Mesenchymal stem cell (in vitro differentiated cells and primary cell): ENCODE measurements at regions not wholly inside any gene's neighbourhood (a gene's known extent, or its start where the extent isn't known, plus 50 kb on each side); places are given as distances from the start of the nearest gene placed in this dataset.

ENCODE experiments used
- DNase-seq: peaks from one replicate; pipeline ENCODE4 v3.0.0-alpha.2; 2013
- H2AFZ ChIP-seq: one replicate; pipeline ENCODE4 v1.6.1; 2013; ENCODE audit warnings: low read depth, mild to moderate bottlenecking, control low read depth, inconsistent platforms, low read length, moderate library complexity
- H2AK5ac ChIP-seq: 2 replicates; pipeline ENCODE4 v1.6.1; 2013; ENCODE audit warnings: low read length, moderate library complexity, mild to moderate bottlenecking, inconsistent platforms; ENCODE audit not compliant: severe bottlenecking
- H2BK120ac ChIP-seq: one replicate; pipeline ENCODE4 v1.6.1; 2013; ENCODE audit warnings: low read depth, mild to moderate bottlenecking, inconsistent platforms, low read length, moderate library complexity
- H2BK12ac ChIP-seq, 2 experiments: one replicate each; pipeline ENCODE4 v1.6.1; 2013; ENCODE audit warnings: inconsistent platforms in 2 of 2, low read length in 2 of 2, mild to moderate bottlenecking in 2 of 2, moderate library complexity in 2 of 2, control low read depth in 1 of 2
- H2BK15ac ChIP-seq: one replicate; pipeline ENCODE4 v1.6.1; 2013; ENCODE audit warnings: mild to moderate bottlenecking, low read depth, inconsistent platforms; ENCODE audit not compliant: poor library complexity, severe bottlenecking
- H2BK5ac ChIP-seq: 2 replicates; pipeline ENCODE4 v1.6.1; 2013; ENCODE audit warnings: low read depth, mild to moderate bottlenecking, low read length, control low read depth, inconsistent platforms; ENCODE audit not compliant: poor library complexity, severe bottlenecking
- H3K14ac ChIP-seq, 2 experiments: one replicate each; pipeline ENCODE4 v1.6.1; 2013; ENCODE audit warnings: inconsistent platforms in 2 of 2, low read length in 2 of 2, control low read depth in 1 of 2, mild to moderate bottlenecking in 1 of 2, moderate library complexity in 1 of 2
- H3K18ac ChIP-seq, 2 experiments: one replicate each; pipeline ENCODE4 v1.6.1; 2013; ENCODE audit warnings: inconsistent platforms in 2 of 2, low read length in 2 of 2, control low read depth in 1 of 2, low read depth in 1 of 2, mild to moderate bottlenecking in 1 of 2
- H3K23ac ChIP-seq, 2 experiments: one replicate each; pipeline ENCODE4 v1.6.1; 2013; ENCODE audit warnings: inconsistent platforms in 2 of 2, low read length in 2 of 2, mild to moderate bottlenecking in 2 of 2, moderate library complexity in 2 of 2, control low read depth in 1 of 2
- H3K27ac ChIP-seq: 2 replicates; pipeline ENCODE4 v1.5.1; 2013; ENCODE audit warnings: mild to moderate bottlenecking, moderate library complexity, low read length, control low read depth, inconsistent platforms; ENCODE audit not compliant: poor library complexity, severe bottlenecking
- H3K27me3 ChIP-seq, 2 experiments: 2 replicates each; pipeline versions ENCODE4 v1.6.1 to v1.7.0; 2013; ENCODE audit warnings: low read length in 2 of 2, mild to moderate bottlenecking in 2 of 2, moderate library complexity in 2 of 2, control low read depth in 1 of 2, inconsistent platforms in 1 of 2; ENCODE audit not compliant: control insufficient read depth in 1 of 2, insufficient read depth in 1 of 2
- H3K36me3 ChIP-seq, 2 experiments: 2 replicates each; pipeline versions ENCODE4 v1.6.1 to v1.7.0; 2013; ENCODE audit warnings: low read length in 2 of 2, control low read depth in 1 of 2, inconsistent platforms in 1 of 2, low read depth in 1 of 2, mild to moderate bottlenecking in 1 of 2; ENCODE audit not compliant: insufficient read depth in 2 of 2, control insufficient read depth in 1 of 2
- H3K4ac ChIP-seq, 2 experiments: one replicate each; pipeline ENCODE4 v1.6.1; 2013; ENCODE audit warnings: inconsistent platforms in 2 of 2, low read length in 2 of 2, mild to moderate bottlenecking in 2 of 2, moderate library complexity in 2 of 2, control low read depth in 1 of 2, low read depth in 1 of 2
- H3K4me1 ChIP-seq: 2 replicates; pipeline ENCODE4 v1.6.1; 2013; ENCODE audit warnings: low read depth, low read length, control low read depth; ENCODE audit not compliant: control insufficient read depth, insufficient read depth
- H3K4me2 ChIP-seq: 2 replicates; pipeline ENCODE4 v1.6.1; 2013; ENCODE audit warnings: low read length, mild to moderate bottlenecking, inconsistent platforms; ENCODE audit not compliant: poor library complexity, severe bottlenecking
- H3K4me3 ChIP-seq, 2 experiments: 2 replicates each; pipeline versions ENCODE4 v1.5.1 to v1.7.0; 2013; ENCODE audit warnings: low read length in 2 of 2, mild to moderate bottlenecking in 2 of 2, control low read depth in 1 of 2, low read depth in 1 of 2; ENCODE audit not compliant: insufficient read depth in 1 of 2
- H3K79me1 ChIP-seq: replicated peaks from 2 replicates; pipeline ENCODE4 v1.6.1; 2013; ENCODE audit warnings: mild to moderate bottlenecking, control low read depth, low read length, inconsistent platforms; ENCODE audit not compliant: poor library complexity, severe bottlenecking
- H3K9ac ChIP-seq: 2 replicates; pipeline ENCODE4 v1.7.0; 2013; ENCODE audit warnings: mild to moderate bottlenecking, low read length, moderate library complexity
- H3K9me3 ChIP-seq: 2 replicates; pipeline ENCODE4 v1.7.0; 2013; ENCODE audit warnings: mild to moderate bottlenecking, low read length; ENCODE audit not compliant: control insufficient read depth
- H4K8ac ChIP-seq: one replicate; pipeline ENCODE4 v1.6.1; 2013; ENCODE audit warnings: inconsistent platforms, mild to moderate bottlenecking, low read length, moderate library complexity
- H4K91ac ChIP-seq: one replicate; pipeline ENCODE4 v1.6.1; 2013; ENCODE audit warnings: mild to moderate bottlenecking, low read length, inconsistent platforms
- WGBS: methylation state at CpG from one replicate; pipeline ENCODE4 v1.1.7; 2013; ENCODE audit warnings: mixed read lengths; 5-methylcytosine and 5-hydroxymethylcytosine counted together

DNA sequence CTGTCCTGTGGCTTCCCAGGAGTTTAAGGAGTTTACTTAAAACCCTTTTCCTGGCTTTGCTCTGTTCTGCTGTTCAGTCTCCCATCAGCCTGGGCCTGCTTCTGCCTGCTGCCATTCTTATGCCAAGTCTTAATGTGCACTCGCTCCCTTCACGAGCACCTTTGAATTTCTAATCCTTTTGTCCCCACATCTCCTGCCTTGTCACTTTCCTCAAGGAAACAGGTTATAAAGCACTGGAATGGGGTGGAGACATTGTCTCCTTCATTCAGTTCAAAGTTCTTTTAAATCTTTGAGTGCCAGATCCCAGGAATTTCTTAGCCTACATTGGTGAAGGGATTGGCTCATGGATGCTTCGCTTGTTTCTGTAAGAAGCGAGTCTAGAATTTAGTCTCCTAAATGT is 87.2 kb upstream of the LIFR start:
- WGBS, result 98% methylated on average over 3 of the region's 4 CpGs
- H3K23ac ChIP-seq, result no peak overlapping the region
- H3K9ac ChIP-seq, result no peak overlapping the region
- peak overlapping the region; percentile 12 to 15 for H2BK12ac ChIP-seq
- no peak overlapping the region for H3K4ac ChIP-seq
- DNase-seq, result no peak
- H2BK5ac ChIP-seq, result no peak overlapping the region
- no peak overlapping the region for H2BK15ac ChIP-seq
- no peak overlapping the region for H3K27ac ChIP-seq
- H3K4me2 ChIP-seq, result no peak overlapping the region
- no peak overlapping the region for H3K14ac ChIP-seq
- no peak overlapping the region for H2AK5ac ChIP-seq
- no peak overlapping the region for H3K18ac ChIP-seq
- no peak overlapping the region for H4K91ac ChIP-seq
- H3K36me3 ChIP-seq, result no peaks in the 10 kb centered on the region
- peaks cover 2% of the 10 kb centered on the region for H3K4me1 ChIP-seq
- H4K8ac ChIP-seq, result no peak overlapping the region
- H3K79me1 ChIP-seq, result no peaks in the 10 kb centered on the region
- no peaks in the 10 kb centered on the region for H3K9me3 ChIP-seq
- peaks cover 17 to 20% of the 10 kb centered on the region in 2 experiments for H3K27me3 ChIP-seq
- no peak overlapping the region for H3K4me3 ChIP-seq
- no peak overlapping the region for H2AFZ ChIP-seq
- H2BK120ac ChIP-seq, result no peak overlapping the region

DNA sequence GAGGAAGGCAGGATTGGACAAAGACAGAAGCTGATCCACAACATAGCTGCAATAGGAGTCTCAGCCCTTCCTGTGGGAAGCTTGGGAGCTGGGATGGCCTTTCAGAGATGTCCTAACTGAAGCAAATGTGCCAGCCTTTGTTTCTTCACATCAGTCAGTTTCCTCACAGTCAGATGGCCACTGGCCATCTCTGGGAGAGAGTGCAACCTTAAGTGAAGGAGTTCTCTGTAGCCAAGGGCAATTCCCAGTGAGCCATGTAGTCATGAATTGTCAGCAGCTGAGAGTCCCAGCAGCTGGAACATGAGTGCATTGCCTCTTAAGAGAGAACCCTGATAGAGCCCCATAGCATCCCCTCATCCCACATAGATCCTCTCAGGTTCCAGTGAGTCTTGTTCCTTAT is 89.1 kb upstream of the LIFR start:
- Histone ChIP-seq H4K91ac (no peak overlapping the region), H3K27me3 (peaks cover 6 to 20% of the 10 kb centered on the region in 2 experiments), H2BK15ac (no peak overlapping the region), H2BK5ac (no peak overlapping the region), H3K79me1 (no peaks in the 10 kb centered on the region), H3K18ac (no peak overlapping the region), H2AK5ac (no peak overlapping the region), H3K23ac (no peak overlapping the region), H3K4ac (no peak overlapping the region), H3K36me3 (no peaks in the 10 kb centered on the region), H3K4me1 (peaks cover 4% of the 10 kb centered on the region), H3K27ac (no peak overlapping the region), H4K8ac (no peak overlapping the region), H2AFZ (no peak overlapping the region), H3K4me2 (no peak overlapping the region), H3K4me3 (no peak overlapping the region), H3K14ac (no peak overlapping the region), H2BK12ac (no peak overlapping the region), H3K9me3 (no peaks in the 10 kb centered on the region), H3K9ac (no peak overlapping the region), H2BK120ac (no peak overlapping the region)
- peak; percentile 22 for DNase-seq

DNA sequence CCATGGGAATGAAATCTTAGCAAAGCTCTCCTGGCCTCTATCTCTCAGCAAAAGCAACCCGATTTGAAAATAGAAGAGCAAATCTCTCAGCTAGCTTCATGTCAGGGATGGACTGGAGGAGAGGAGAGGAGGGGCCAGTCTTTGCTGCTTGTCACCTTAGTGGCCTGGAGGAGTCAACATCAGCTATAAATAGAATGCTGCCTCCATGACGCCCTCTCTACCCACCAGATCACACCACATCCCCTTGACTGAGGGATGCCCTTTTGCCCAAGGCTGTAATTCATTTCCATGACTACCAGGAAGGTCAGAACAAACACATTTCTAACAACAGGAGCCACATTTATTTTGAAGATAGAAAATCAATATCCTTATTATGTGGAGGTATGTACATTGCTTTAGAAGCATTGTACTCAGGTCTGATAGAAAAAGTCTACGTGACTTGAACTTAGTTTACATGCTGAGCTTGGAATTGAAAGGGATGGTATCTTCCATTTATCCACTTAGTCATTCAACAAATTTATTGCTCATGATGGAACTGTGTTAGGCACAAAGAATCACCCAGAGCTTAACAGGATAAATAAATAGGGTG is 92.4 kb upstream of the LIFR start:
- Histone ChIP-seq H3K79me1 (no peaks in the 10 kb centered on the region), H2AFZ (no peak overlapping the region), H3K9me3 (no peaks in the 10 kb centered on the region), H2AK5ac (no peak overlapping the region), H2BK120ac (no peak overlapping the region), H3K9ac (no peak overlapping the region), H3K27ac (no peak overlapping the region), H3K14ac (no peak overlapping the region), H3K36me3 (no peaks in the 10 kb centered on the region), H3K4me3 (no peak overlapping the region), H2BK15ac (peak overlapping the region; percentile 19), H4K91ac (no peak overlapping the region), H3K4me1 (peaks cover 4% of the 10 kb centered on the region), H3K27me3 (peaks cover 2 to 11% of the 10 kb centered on the region in 2 experiments), H3K4me2 (no peak overlapping the region), H2BK5ac (no peak overlapping the region), H3K4ac (no peak overlapping the region), H2BK12ac (no peak overlapping the region), H3K18ac (peak overlapping the region in 1 of 2 experiments; percentile 21), H4K8ac (no peak overlapping the region), H3K23ac (no peak overlapping the region)
- DNase-seq, result peak; percentile 53
- 78% methylated on average over 2 of the region's 3 CpGs for WGBS

DNA sequence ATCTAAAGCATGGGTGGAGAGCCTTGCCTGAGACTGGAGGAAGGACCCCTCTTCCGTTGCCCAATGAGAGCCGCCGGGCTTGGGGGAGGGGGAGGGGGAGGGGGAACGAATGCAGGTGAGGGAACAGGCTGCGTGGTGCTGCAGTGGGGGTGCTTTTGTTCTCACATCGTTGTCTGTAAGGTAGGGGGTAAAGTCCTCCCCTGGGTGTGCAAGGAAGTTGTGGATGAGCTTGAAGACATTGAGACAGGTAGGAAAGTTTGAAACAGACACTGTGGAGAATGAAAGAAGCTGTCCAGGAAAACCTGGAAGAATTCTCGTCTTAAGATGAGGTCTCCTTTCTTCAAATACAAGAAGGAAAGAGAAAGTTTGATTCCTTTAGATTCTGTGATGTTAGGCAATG is 94.1 kb upstream of the LIFR start:
- Histone ChIP-seq H3K27ac (no peak overlapping the region), H3K18ac (peak overlapping the region; percentile 72 to 86), H3K4ac (no peak overlapping the region), H3K4me1 (peaks cover 4% of the 10 kb centered on the region), H2AFZ (no peak overlapping the region), H2BK15ac (no peak overlapping the region), H2BK12ac (peak overlapping the region in 1 of 2 experiments; percentile 69), H2BK5ac (no peak overlapping the region), H3K4me2 (no peak overlapping the region), H3K9me3 (no peaks in the 10 kb centered on the region), H4K8ac (peak overlapping the region; percentile 86), H3K79me1 (no peaks in the 10 kb centered on the region), H4K91ac (peak overlapping the region; percentile 71), H3K36me3 (no peaks in the 10 kb centered on the region), H3K4me3 (peak overlapping the region in 1 of 2 experiments; percentile 57), H3K14ac (no peak overlapping the region), H2AK5ac (no peak overlapping the region), H3K23ac (no peak overlapping the region), H3K27me3 (peaks cover under 1 to 2% of the 10 kb centered on the region in 2 experiments), H2BK120ac (peak overlapping the region; percentile 76), H3K9ac (peak overlapping the region; percentile 10)
- 70% methylated on average over 7 of the region's 7 CpGs for WGBS
- no peak for DNase-seq
